ENCODE measurements at regions not wholly inside any gene's neighbourhood (a gene's known extent, or its start where the extent isn't known, plus 50 kb on each side); places are given as distances from the start of the nearest gene placed in this dataset.

DNA sequence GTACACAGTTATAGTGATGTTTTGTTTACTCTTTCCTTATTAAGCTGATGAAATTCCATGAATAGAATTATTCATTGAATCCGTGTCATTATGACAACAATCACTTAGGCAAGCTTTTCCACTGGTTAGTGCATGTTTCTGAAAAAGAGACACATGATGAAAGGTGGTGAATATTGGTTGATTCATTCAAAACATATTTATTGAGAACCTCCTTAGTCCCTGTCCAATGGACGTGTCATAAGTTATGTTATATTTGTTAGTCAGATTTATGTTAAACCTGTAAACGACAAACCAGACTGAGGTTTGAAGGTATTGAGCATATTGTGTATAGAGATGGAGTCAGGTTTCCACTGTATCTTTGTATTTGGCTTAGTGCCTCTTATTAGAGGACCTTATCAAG lies 1888.9 kb upstream of the CDH6 start:
- no peaks in the 10 kb centered on the region for H3K36me3 ChIP-seq (ENCODE audit: control insufficient read depth, insufficient read depth, low read length)
- H3K9me3 ChIP-seq (ENCODE audit: control insufficient read depth, insufficient read depth, low read depth, low read length): no peaks in the 10 kb centered on the region
- DNase-seq (ENCODE audit: low read depth in 2 of 2): no peak
- no peaks in the 10 kb centered on the region for H3K4me1 ChIP-seq (ENCODE audit: control insufficient read depth, extremely low read depth, insufficient read depth, low read length)
- H3K4me3 ChIP-seq (replicated peaks in 1 of 4; ENCODE audit: control extremely low read depth in 1 of 4, insufficient read depth in 1 of 4, low read depth in 3 of 4, low read length in 4 of 4): no peak overlapping the region
- H3K27ac ChIP-seq (ENCODE audit: insufficient read depth, low read length): no peak overlapping the region
- H2AFZ ChIP-seq (ENCODE audit: low read length): no peak overlapping the region
- no peaks in the 10 kb centered on the region for H3K79me2 ChIP-seq (ENCODE audit: control insufficient read depth, insufficient read depth, low read length)
- no peak overlapping the region for H3K4me2 ChIP-seq (ENCODE audit: extremely low read depth, insufficient read depth, low read length)
- H4K20me1 ChIP-seq (ENCODE audit: control insufficient read depth, extremely low read depth, insufficient read depth, low read length): no peaks in the 10 kb centered on the region
- TF ChIP-seq CTCF (conservative IDR thresholded peaks at IDR 0.05 in 1 of 2, IDR thresholded peaks at IDR 0.05 in 1 of 2; ENCODE audit: low read depth in 1 of 2, low read length in 2 of 2) (no peak), EZH2 (IDR thresholded peaks at IDR 0.05; ENCODE audit: low read length, missing control alignments) (no peak)
- H3K27me3 ChIP-seq (ENCODE audit: control insufficient read depth, insufficient read depth, low read length): no peaks in the 10 kb centered on the region
- no peak overlapping the region for H3K9ac ChIP-seq (ENCODE audit: insufficient read depth, low read length)

DNA sequence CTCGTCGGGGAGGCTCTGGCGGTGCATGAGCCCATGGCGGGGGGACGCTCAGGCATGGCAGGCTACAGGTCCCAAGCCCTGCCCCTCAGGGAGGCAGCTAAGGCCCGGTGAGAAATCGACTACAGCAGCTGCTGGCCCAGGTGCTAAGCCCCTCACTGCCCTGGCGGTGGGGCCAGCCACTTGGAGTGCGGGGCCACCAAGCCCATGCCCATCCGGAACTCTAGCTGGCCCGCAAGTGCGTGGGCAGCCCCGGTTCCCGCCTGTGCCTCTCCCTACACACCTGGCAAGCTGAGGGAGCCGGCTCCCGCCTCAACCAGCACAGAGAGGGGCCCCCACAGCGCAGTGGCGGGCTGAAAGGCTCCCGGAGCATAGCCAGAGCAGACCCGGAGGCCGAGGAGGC lies 1896.9 kb upstream of the CDH6 start:
- no peaks in the 10 kb centered on the region for H3K79me2 ChIP-seq (ENCODE audit: control insufficient read depth, insufficient read depth, low read length)
- H3K4me1 ChIP-seq (ENCODE audit: control insufficient read depth, extremely low read depth, insufficient read depth, low read length): no peaks in the 10 kb centered on the region
- no peak overlapping the region for H2AFZ ChIP-seq (ENCODE audit: low read length)
- H3K4me3 ChIP-seq (replicated peaks in 1 of 4; ENCODE audit: control extremely low read depth in 1 of 4, insufficient read depth in 1 of 4, low read depth in 3 of 4, low read length in 4 of 4): no peak overlapping the region
- no peaks in the 10 kb centered on the region for H3K9me3 ChIP-seq (ENCODE audit: control insufficient read depth, insufficient read depth, low read depth, low read length)
- H4K20me1 ChIP-seq (ENCODE audit: control insufficient read depth, extremely low read depth, insufficient read depth, low read length): no peaks in the 10 kb centered on the region
- no peak overlapping the region for H3K9ac ChIP-seq (ENCODE audit: insufficient read depth, low read length)
- no peak overlapping the region for H3K4me2 ChIP-seq (ENCODE audit: extremely low read depth, insufficient read depth, low read length)
- H3K27me3 ChIP-seq (ENCODE audit: control insufficient read depth, insufficient read depth, low read length): no peaks in the 10 kb centered on the region
- TF ChIP-seq EZH2 (IDR thresholded peaks at IDR 0.05; ENCODE audit: low read length, missing control alignments) (no peak), CTCF (conservative IDR thresholded peaks at IDR 0.05 in 1 of 2, IDR thresholded peaks at IDR 0.05 in 1 of 2; ENCODE audit: low read depth in 1 of 2, low read length in 2 of 2) (no peak)
- no peak for DNase-seq (ENCODE audit: low read depth in 2 of 2)
- H3K36me3 ChIP-seq (ENCODE audit: control insufficient read depth, insufficient read depth, low read length): no peaks in the 10 kb centered on the region
- H3K27ac ChIP-seq (ENCODE audit: insufficient read depth, low read length): no peak overlapping the region

DNA sequence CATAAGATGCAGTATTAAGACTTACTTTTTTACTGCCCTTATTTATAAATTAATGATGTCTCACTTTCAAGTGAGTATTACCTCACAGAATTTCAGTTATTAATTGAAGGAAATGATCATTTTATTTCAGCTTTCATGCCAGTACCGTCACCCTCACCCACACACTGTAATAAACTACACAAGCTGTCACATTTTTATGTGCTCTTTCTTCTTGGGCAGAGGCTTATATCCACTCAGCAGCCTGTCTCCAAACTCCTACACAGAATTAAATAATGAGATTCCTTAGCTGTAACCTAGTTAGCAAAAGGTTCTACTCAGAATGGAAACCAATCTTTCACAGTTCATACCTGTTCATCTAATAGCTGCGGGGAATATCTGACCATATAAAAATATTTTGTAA lies 1915.8 kb upstream of the CDH6 start:
- no peak overlapping the region for H3K4me2 ChIP-seq (ENCODE audit: extremely low read depth, insufficient read depth, low read length)
- no peaks in the 10 kb centered on the region for H3K36me3 ChIP-seq (ENCODE audit: control insufficient read depth, insufficient read depth, low read length)
- no peaks in the 10 kb centered on the region for H3K27me3 ChIP-seq (ENCODE audit: control insufficient read depth, insufficient read depth, low read length)
- H3K9me3 ChIP-seq (ENCODE audit: control insufficient read depth, insufficient read depth, low read depth, low read length): no peaks in the 10 kb centered on the region
- H3K79me2 ChIP-seq (ENCODE audit: control insufficient read depth, insufficient read depth, low read length): no peaks in the 10 kb centered on the region
- no peak overlapping the region for H3K27ac ChIP-seq (ENCODE audit: insufficient read depth, low read length)
- no peak overlapping the region for H2AFZ ChIP-seq (ENCODE audit: low read length)
- no peak overlapping the region for H3K4me3 ChIP-seq (replicated peaks in 1 of 4; ENCODE audit: control extremely low read depth in 1 of 4, insufficient read depth in 1 of 4, low read depth in 3 of 4, low read length in 4 of 4)
- H4K20me1 ChIP-seq (ENCODE audit: control insufficient read depth, extremely low read depth, insufficient read depth, low read length): no peaks in the 10 kb centered on the region
- DNase-seq (ENCODE audit: low read depth in 2 of 2): no peak
- H3K9ac ChIP-seq (ENCODE audit: insufficient read depth, low read length): no peak overlapping the region
- TF ChIP-seq CTCF (conservative IDR thresholded peaks at IDR 0.05 in 1 of 2, IDR thresholded peaks at IDR 0.05 in 1 of 2; ENCODE audit: low read depth in 1 of 2, low read length in 2 of 2): no peak
- no peak for TF ChIP-seq EZH2 (IDR thresholded peaks at IDR 0.05; ENCODE audit: low read length, missing control alignments)
- H3K4me1 ChIP-seq (ENCODE audit: control insufficient read depth, extremely low read depth, insufficient read depth, low read length): no peaks in the 10 kb centered on the region

Data from fibroblast of lung (primary cell).